ENCODE measurements at regions not wholly inside any gene's neighbourhood (a gene's known extent, or its start where the extent isn't known, plus 50 kb on each side); places are given as distances from the start of the nearest gene placed in this dataset.

- ChIA-PET CTCF (no interaction called here), POLR2A (no interaction called here)
- Histone ChIP-seq H3K79me2 (ENCODE audit: control insufficient read depth, insufficient read depth, low read length) (no peaks in the 10 kb centered on the region), H3K9ac (replicated peaks; ENCODE audit: extremely low read depth, insufficient read depth, low read length) (no peak overlapping the region), H3K4me2 (ENCODE audit: insufficient read depth, low read length) (no peak overlapping the region), H3K9me3 (replicated peaks; ENCODE audit: control insufficient read depth, insufficient read depth, low read length) (no peaks in the 10 kb centered on the region), H3K4me1 (ENCODE audit: control insufficient read depth, extremely low read depth, insufficient read depth, low read length) (no peaks in the 10 kb centered on the region), H4K20me1 (replicated peaks; ENCODE audit: control insufficient read depth, extremely low read depth, insufficient read depth, low read length) (no peaks in the 10 kb centered on the region), H2AFZ (ENCODE audit: low read depth, low read length) (no peak overlapping the region), H3K27ac (ENCODE audit: insufficient read depth, low read depth, low read length) (no peak overlapping the region), H3K9me1 (replicated peaks; ENCODE audit: control insufficient read depth, extremely low read depth, insufficient read depth, low read length) (no peaks in the 10 kb centered on the region), H3K36me3 (ENCODE audit: control insufficient read depth in 2 of 2, extremely low read depth in 1 of 2, insufficient read depth in 2 of 2, low read length in 2 of 2) (no peaks in the 10 kb centered on the region), H3K4me3 (replicated peaks in 1 of 3; ENCODE audit: insufficient read depth in 1 of 3, low read depth in 1 of 3, low read length in 3 of 3) (no peak overlapping the region), H3K27me3 (ENCODE audit: control insufficient read depth in 2 of 2, insufficient read depth in 2 of 2, low read length in 2 of 2) (peaks cover 2% of the 10 kb centered on the region in 2 experiments)
- intact Hi-C loops (cut with micrococcal nuclease): no loop called here
- no peak for TF ChIP-seq POLR2A (IDR thresholded peaks at IDR 0.05; ENCODE audit: low read depth, low read length)
- TF ChIP-seq CTCF (IDR thresholded peaks at IDR 0.05; ENCODE audit: extremely low read depth in 1 of 2, insufficient read depth in 1 of 2, low read depth in 1 of 2, low read length in 2 of 2): no peak
- no peak for TF ChIP-seq FOS (IDR thresholded peaks at IDR 0.05; ENCODE audit: borderline replicate concordance, insufficient read depth, low read length)
- no peak for TF ChIP-seq MYC (IDR thresholded peaks at IDR 0.05; ENCODE audit: low read depth, low read length)
- TF ChIP-seq GATA2 (IDR thresholded peaks at IDR 0.05; ENCODE audit: insufficient read depth, insufficient read length, low read depth, low read length): no peak
- TF ChIP-seq JUN (IDR thresholded peaks at IDR 0.05; ENCODE audit: borderline replicate concordance, insufficient read depth, insufficient read length, low read depth): no peak
- dilution Hi-C loops (cut with MboI; ENCODE audit: extremely low pct_ligation_motif_present, low sequenced_read_pairs): no loop called here
- DNase-seq (ENCODE audit: low read depth, low spot score): no peak
- BruUV-seq (replicated peaks): no TSS peak
- FAIRE-seq: no peak
Measured at GRCh38 chr15:59952960-59953359, 51.2 kb upstream of the FOXB1 start.

Measured in endothelial cell of umbilical vein (primary cell).